B cell (primary cell): ENCODE measurements at regions not wholly inside any gene's neighbourhood (a gene's known extent, or its start where the extent isn't known, plus 50 kb on each side); places are given as distances from the start of the nearest gene placed in this dataset.

Experiments
- ATAC-seq: fragments of 200-7000 bp; cut with Tn5 transposase; one replicate; pipeline ENCODE4 v1.10.0; 2021; ENCODE audit warnings: low read depth, mild to moderate bottlenecking, moderate number of reproducible peaks, moderate library complexity
- CTCF ChIA-PET: fragments of 350-600 bp; sonication (Branson Sonifier 250); formaldehyde crosslinking; loops from one replicate; lab custom pipeline; 2021; ENCODE audit warnings: antibody characterized with exemption, inconsistent platforms; lab: Charles Lee
- POLR2A ChIA-PET: fragments of 350-600 bp; sonication (Branson Sonifier 250); formaldehyde crosslinking; loops from one replicate; lab custom pipeline; 2021; ENCODE audit warnings: antibody characterized with exemption; lab: Charles Lee
- DNase-seq: peaks from one replicate; pipeline ENCODE4 v3.0.0; 2013
- H2AFZ ChIP-seq: 2 replicates; pipeline ENCODE4 v1.6.1; 2012; ENCODE audit warnings: mild to moderate bottlenecking, low read depth, low read length; ENCODE audit not compliant: insufficient read depth, poor library complexity, severe bottlenecking
- H3K27ac ChIP-seq, 2 donors: 1 replicate in 1 of 2; 2 replicates in 1 of 2; pipeline ENCODE4 v1.5.1; 2012 to 2013; ENCODE audit warnings: low read length in 2 of 2, mild to moderate bottlenecking in 2 of 2, moderate library complexity in 1 of 2
- H3K27me3 ChIP-seq, 4 experiments: fragments of 200-600 bp in 1 of 4; sonication (generic) in 1 of 4; replicated peaks in 1 of 4; 1 replicate in 2 of 4; 2 replicates in 2 of 4; pipeline versions ENCODE4 v1.6.1 to v1.7.0; 2013 to 2016; ENCODE audit warnings: low read length in 3 of 4, mild to moderate bottlenecking in 2 of 4, mixed read lengths in 1 of 4, moderate library complexity in 1 of 4; ENCODE audit not compliant: insufficient read depth in 4 of 4, control insufficient read depth in 3 of 4; ENCODE audit errors: control extremely low read depth in 1 of 4
- H3K36me3 ChIP-seq, 2 experiments: replicated peaks in 1 of 2; 1 replicate in 1 of 2; 2 replicates in 1 of 2; pipeline versions ENCODE4 v1.6.1 to v1.7.1; 2013; ENCODE audit warnings: low read length in 1 of 2; ENCODE audit not compliant: insufficient read depth in 2 of 2, control insufficient read depth in 1 of 2; ENCODE audit errors: control extremely low read depth in 1 of 2, extremely low read depth in 1 of 2
- H3K4me1 ChIP-seq, 2 donors: fragments of 200-600 bp in 1 of 2; sonication (generic) in 1 of 2; 1 replicate in 1 of 2; 2 replicates in 1 of 2; pipeline versions ENCODE4 v1.5.1 to v1.6.1; 2013 to 2017; ENCODE audit warnings: low read length in 2 of 2; ENCODE audit not compliant: control insufficient read depth in 2 of 2, insufficient read depth in 2 of 2
- H3K4me2 ChIP-seq: replicated peaks from 2 replicates; pipeline ENCODE3; 2012; ENCODE audit warnings: mild to moderate bottlenecking, low read depth, low read length; ENCODE audit not compliant: poor library complexity, severe bottlenecking
- H3K4me3 ChIP-seq, 5 experiments: fragments of 200-600 bp in 1 of 5; sonication (generic) in 1 of 5; 1 replicate in 3 of 5; 2 replicates in 2 of 5; pipeline versions ENCODE4 v1.5.1 to v1.7.0; 2011 to 2016; ENCODE audit warnings: low read length in 4 of 5, mild to moderate bottlenecking in 4 of 5, low read depth in 2 of 5, control low read depth in 1 of 5, moderate library complexity in 1 of 5; ENCODE audit not compliant: insufficient read depth in 1 of 5; ENCODE audit errors: control extremely low read depth in 1 of 5, extremely low read depth in 1 of 5
- H3K79me2 ChIP-seq: fragments of 200-600 bp; sonication (generic); one replicate; pipeline ENCODE4 v1.6.0; 2016; ENCODE audit warnings: low read length; ENCODE audit not compliant: control insufficient read depth, insufficient read depth
- H3K9ac ChIP-seq: fragments of 200-600 bp; sonication (generic); 2 replicates; pipeline ENCODE4 v1.6.1; 2017; ENCODE audit warnings: mild to moderate bottlenecking, low read length, moderate library complexity
- H3K9me3 ChIP-seq, 3 donors: one replicate each; pipeline versions ENCODE4 v1.6.1 to v1.7.1; 2013; ENCODE audit warnings: low read length in 2 of 3; ENCODE audit not compliant: control insufficient read depth in 2 of 3, insufficient read depth in 1 of 3; ENCODE audit errors: control extremely low read depth in 1 of 3
- H4K20me1 ChIP-seq: 2 replicates; pipeline ENCODE4 v1.6.0; 2012; ENCODE audit warnings: mild to moderate bottlenecking, low read length; ENCODE audit not compliant: insufficient read depth, control insufficient read depth, poor library complexity, severe bottlenecking
- H3K27ac Mint-ChIP-seq: one replicate; pipeline ENCODE4 v1.8.0; 2021; ENCODE audit warnings: mixed read lengths
- H3K27me3 Mint-ChIP-seq: one replicate; pipeline ENCODE4 v1.8.0; 2021; ENCODE audit warnings: mixed read lengths
- H3K4me1 Mint-ChIP-seq: one replicate; pipeline ENCODE4 v1.8.0; 2021; ENCODE audit warnings: mixed read lengths
- H3K4me3 Mint-ChIP-seq: one replicate; pipeline ENCODE4 v1.8.0; 2021; ENCODE audit warnings: mixed read lengths
- H3K9me3 Mint-ChIP-seq: one replicate; pipeline ENCODE4 v1.8.0; 2022; ENCODE audit warnings: mixed read lengths; ENCODE audit not compliant: insufficient read depth
- CTCF ChIP-seq: fragments of 200-600 bp; IDR thresholded peaks from one replicate; pipeline ENCODE4 v1.8.0; 2022; ENCODE audit warnings: antibody characterized with exemption, mild to moderate bottlenecking
- EZH2 ChIP-seq: IDR thresholded peaks from 2 replicates; pipeline ENCODE4 v1.6.1; 2012; ENCODE audit warnings: borderline replicate concordance, low read depth, mild to moderate bottlenecking, moderate library complexity, low read length; ENCODE audit not compliant: insufficient read depth, poor library complexity, severe bottlenecking
- WGBS: methylation state at CpG from one replicate; pipeline ENCODE4 v1.1.5; 2013; ENCODE audit warnings: missing lambda C conversion rate; ENCODE audit not compliant: insufficient coverage; 5-methylcytosine and 5-hydroxymethylcytosine counted together
- intact Hi-C: fragments of 100-400 bp; cut with micrococcal nuclease; formaldehyde crosslinking; loops from one replicate; pipeline ENCODE4 v1.10.0; 2022

GRCh38 chr5:117801583-117801982, 1186.8 kb downstream of the DTWD2 start:
- H3K36me3 ChIP-seq = no peaks in the 10 kb centered on the region
- TF ChIP-seq EZH2 (no peak), CTCF (no peak)
- H4K20me1 ChIP-seq = no peaks in the 10 kb centered on the region
- H3K9ac ChIP-seq = no peak overlapping the region
- intact Hi-C loops = no loop called here
- Mint-ChIP-seq H3K9me3 (no peaks in the 10 kb centered on the region), H3K4me1 (no peaks in the 10 kb centered on the region), H3K27me3 (no peaks in the 10 kb centered on the region), H3K27ac (no peak overlapping the region), H3K4me3 (no peak overlapping the region)
- H3K27ac ChIP-seq = no peak overlapping the region
- no peak overlapping the region for H3K4me3 ChIP-seq
- H3K4me1 ChIP-seq = no peaks in the 10 kb centered on the region
- no peaks in the 10 kb centered on the region for H3K9me3 ChIP-seq
- no peak overlapping the region for H2AFZ ChIP-seq
- ChIA-PET POLR2A (no interaction called here), CTCF (no interaction called here)
- H3K79me2 ChIP-seq = no peaks in the 10 kb centered on the region
- WGBS = no CpG with 5 or more reads among the region's 4 CpGs
- DNase-seq = no peak
- no peaks in the 10 kb centered on the region for H3K27me3 ChIP-seq
- no peak overlapping the region for H3K4me2 ChIP-seq
- no peak for ATAC-seq

DNA sequence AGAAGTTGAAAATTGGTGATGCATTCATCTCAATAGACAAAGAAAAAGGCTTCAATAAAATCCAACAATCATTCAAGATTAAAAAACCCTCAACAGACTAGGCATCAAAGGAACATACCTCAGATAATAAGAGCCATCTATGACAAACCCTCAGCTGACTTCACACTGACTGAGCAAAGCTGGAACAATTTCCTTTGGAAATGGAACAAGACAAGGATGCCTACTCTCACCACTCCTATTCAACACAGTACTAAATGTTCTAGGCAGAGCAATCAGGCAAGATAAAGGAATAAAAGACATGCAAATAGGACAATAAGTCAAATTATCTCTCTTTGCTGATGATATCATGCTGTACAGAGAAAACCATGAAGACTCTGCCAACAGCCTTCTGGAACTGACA, 1188.1 kb downstream of the DTWD2 start:
- Mint-ChIP-seq H3K4me3 (no peak overlapping the region), H3K27me3 (no peaks in the 10 kb centered on the region), H3K27ac (no peak overlapping the region), H3K9me3 (no peaks in the 10 kb centered on the region), H3K4me1 (no peaks in the 10 kb centered on the region)
- no peak for TF ChIP-seq EZH2
- no peak for TF ChIP-seq CTCF
- no peaks in the 10 kb centered on the region for H3K9me3 ChIP-seq
- H3K4me3 ChIP-seq = no peak overlapping the region
- intact Hi-C loops = no loop called here
- ATAC-seq (no peak), DNase-seq (no peak)
- no peak overlapping the region for H2AFZ ChIP-seq
- H3K9ac ChIP-seq = no peak overlapping the region
- no peaks in the 10 kb centered on the region for H3K4me1 ChIP-seq
- no peaks in the 10 kb centered on the region for H4K20me1 ChIP-seq
- no peaks in the 10 kb centered on the region for H3K36me3 ChIP-seq
- ChIA-PET CTCF (no interaction called here), POLR2A (no interaction called here)
- H3K27ac ChIP-seq = no peak overlapping the region
- no peak overlapping the region for H3K4me2 ChIP-seq
- no peaks in the 10 kb centered on the region for H3K27me3 ChIP-seq
- no peaks in the 10 kb centered on the region for H3K79me2 ChIP-seq
